NCI-H2081 treated with DMSO at 0.1 percent for 48 hours (cell line): ENCODE measurements at regions not wholly inside any gene's neighbourhood (a gene's known extent, or its start where the extent isn't known, plus 50 kb on each side); places are given as distances from the start of the nearest gene placed in this dataset.

Experiments used
- DNase-seq: peaks from one replicate; lab custom pipeline; 2025; lab: John Stamatoyannopoulos, UW

DNA sequence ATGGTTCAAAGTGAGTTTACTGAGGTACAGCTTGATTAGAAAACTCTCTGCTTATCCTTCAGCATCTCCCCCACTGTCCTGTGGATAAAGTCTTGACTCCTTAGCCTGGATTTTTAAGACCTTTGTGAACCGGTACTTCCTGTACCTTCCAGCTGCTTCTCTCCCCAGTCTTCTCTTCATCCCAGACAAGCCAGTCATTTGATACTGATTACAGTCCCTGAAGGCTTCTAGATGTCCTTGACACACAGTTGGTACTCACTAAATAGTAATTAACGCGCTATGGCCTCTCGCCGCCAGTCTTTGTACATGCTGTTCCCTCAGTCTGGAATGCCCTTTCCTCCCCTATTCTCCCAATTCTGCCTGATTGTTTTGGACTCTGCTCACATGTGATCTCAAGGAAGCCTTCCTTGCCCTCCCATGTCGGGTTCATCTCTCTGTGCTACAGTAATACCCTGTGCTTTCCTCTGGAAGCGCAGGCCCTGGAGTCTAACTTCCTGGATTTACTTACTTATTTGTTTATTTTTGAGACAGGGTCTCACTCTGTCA is 50.6 kb upstream of the PTGR2 start:
- no peak for DNase-seq

DNA sequence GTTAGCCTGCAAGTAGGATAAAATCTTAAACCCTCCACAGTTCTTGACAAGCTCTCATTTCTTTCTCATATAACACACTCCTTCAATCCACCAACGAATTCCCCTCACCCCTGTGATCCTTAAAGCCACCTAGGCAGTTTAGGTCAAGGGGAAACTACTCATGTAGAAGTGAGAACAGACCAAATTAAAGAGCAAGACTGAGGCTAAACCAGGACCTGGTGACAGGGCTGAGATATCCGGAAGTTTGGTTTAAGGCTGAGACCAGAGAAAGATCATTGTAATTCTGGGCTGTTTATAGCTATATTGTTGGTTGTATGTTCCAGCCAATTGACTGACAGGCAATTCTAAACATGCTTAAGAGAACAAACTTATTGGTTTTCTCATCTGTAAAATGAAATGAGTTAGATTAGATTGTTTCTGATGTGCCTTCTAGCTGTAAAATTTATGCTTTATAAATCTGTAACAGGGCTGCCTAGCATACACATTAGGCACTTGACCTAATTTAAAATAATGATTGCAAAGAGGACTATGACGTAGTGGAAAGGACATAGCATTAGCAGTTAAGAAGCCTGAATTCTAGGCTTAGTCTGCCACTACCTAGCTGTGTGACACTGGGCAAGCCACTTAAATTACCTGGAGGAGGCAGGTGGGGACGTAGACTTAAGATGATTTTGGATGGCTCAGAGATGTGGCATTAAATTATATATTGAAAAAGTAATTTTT is 53.9 kb upstream of the PTGR2 start:
- DNase-seq = no peak

DNA sequence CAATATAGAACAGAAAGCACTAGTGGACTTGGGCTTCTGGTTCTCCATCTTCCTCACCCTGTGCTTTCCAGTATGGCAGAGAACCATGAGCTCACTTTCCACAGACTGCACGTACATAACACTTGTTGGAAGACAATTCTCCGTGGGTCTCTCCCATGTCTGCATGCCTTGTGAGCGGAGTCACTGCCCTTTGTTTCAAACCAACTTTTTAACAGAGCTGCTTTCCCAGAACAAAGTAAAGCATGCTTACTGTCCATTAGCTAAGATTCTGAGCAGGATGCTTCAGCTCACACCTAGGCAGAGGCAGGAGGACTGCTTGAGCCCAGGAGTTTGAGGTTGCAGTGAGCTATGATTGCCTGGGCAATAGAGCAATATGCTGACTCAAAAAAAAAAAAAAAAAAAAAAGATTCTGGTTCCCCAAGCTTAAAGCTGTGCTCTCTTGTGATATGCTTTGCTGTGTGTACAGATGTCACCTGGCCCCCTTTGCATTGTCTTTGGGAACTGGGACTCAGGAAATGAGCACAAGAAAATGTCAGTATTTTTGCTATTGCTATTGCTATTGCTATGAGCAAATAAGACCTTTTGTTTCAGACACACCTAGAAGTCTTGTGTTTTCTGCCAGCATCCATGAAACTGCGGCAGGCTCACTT is 54.6 kb upstream of the PTGR2 start:
- no peak for DNase-seq

DNA sequence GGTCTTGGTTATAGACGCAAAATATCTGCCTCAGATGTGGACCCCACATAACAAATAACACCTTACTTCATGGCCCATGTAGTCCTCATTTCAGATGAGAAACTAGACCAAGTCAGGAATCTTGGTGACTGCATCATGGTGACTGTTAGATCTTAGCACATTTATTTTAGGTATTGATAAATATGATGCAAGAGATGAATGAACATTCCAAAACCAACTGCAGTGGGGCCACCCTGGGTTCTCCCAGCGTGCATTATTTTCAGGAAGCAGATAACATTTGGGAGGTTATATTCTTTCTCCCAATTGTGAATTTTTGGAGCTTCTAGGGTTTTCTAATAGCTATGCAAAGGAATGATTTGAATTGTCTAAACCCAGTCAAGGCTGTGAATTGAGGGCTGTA is 55.2 kb upstream of the PTGR2 start:
- DNase-seq = no peak

DNA sequence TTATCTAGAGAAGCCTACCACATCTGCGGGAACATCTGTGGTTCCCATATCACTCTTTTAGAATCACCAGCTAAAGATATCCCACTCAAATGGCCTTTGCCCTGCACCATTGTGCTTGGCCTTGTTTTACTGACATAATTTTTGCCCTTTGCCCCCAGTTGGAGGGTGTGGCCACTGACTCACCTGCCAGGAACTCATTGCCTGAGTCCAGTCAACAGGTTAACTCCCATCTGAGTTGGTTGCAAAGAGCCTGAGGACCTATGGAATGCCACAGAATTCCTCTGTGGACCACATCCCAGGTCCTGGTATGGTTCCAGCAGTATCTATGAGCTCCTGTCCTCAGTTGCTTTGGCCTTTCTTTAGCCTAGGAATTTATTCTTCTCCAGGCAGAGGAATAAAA is 55.7 kb upstream of the PTGR2 start:
- DNase-seq = no peak

DNA sequence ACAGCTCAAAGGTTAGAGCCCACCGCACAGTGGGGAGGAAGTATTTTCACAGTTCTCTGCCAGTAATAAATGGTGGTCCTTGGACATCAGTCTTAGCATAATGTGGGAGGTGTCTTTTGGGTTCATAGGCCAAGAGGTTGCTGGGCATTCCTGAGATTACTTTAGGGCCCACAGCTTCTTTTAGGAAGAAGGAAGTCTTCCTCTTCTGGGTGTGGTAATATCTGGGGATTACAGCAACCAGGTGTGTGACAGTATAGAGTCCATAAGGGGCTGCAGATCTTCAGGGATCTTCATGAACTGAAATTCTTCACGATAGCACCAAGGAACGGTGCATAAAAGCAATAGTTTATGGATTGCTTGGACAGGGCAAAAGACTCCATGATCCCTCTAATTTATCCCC is 56.2 kb upstream of the PTGR2 start:
- DNase-seq = no peak

DNA sequence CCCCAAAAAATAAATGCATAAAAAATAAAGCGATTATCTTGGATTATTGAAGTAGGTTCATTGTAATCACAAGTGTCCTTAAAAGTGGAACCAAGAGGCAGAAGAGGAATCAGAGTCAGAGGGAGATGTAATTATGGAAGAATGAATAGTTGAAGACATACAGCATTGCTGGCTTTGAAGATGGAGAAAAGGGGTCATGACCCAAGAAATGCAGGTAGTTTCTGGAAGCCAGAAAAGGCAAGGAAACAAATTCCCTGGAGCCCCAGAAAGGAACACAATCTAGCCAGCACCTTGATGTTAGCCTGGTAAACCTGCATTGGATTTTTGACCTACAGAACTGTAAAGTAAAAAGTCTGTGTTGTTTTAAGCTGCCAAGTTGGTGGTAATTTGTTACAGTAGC is 57.5 kb upstream of the PTGR2 start:
- no peak for DNase-seq

DNA sequence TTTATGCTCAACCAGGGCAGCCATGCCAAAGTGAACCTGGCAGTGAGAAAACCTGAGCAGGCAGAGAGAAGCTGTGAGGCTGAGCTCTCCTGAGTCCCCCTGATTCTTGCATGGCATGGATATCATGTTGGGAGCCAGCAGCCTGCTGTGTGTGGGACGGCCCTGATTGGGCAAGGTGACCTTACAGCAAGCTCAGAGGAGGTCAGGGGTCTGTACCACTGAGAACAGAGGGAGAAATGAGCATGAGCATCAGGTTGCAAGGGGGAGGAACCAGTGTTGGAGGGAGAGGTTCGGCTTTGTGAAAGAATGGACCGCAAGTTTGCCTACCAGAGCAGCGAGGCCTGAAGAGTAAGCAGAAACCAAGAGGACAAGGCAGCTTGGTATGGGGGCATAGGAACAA is 59.1 kb upstream of the PTGR2 start:
- no peak for DNase-seq

DNA sequence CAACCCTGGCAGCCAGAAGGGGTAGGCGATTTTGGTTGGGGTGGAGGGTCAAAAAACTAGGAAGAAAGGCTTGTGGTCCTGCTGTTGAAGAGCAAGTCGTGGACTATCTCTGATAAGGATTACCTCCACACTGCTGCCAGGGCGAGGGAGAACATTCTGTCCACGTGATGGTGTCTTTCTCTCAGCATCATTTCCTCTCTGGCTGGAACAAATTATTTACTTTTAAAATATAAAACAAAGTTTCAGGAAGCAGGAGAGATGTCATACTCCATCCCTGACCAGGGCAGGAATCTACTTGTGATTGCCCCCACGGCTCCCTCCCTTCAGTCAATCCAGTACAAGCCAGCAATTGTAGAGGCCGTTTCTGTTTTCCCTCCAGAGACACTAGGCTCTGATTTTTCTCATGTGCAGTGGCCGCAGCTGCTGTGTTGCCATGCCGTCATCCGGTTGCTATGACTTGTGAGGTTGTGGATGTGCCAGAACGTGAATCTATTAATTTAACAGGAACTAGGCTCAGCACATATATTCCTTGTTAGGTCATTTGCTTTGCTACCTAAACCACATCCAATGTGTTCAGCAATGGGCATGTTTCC is 61.5 kb upstream of the PTGR2 start:
- no peak for DNase-seq

DNA sequence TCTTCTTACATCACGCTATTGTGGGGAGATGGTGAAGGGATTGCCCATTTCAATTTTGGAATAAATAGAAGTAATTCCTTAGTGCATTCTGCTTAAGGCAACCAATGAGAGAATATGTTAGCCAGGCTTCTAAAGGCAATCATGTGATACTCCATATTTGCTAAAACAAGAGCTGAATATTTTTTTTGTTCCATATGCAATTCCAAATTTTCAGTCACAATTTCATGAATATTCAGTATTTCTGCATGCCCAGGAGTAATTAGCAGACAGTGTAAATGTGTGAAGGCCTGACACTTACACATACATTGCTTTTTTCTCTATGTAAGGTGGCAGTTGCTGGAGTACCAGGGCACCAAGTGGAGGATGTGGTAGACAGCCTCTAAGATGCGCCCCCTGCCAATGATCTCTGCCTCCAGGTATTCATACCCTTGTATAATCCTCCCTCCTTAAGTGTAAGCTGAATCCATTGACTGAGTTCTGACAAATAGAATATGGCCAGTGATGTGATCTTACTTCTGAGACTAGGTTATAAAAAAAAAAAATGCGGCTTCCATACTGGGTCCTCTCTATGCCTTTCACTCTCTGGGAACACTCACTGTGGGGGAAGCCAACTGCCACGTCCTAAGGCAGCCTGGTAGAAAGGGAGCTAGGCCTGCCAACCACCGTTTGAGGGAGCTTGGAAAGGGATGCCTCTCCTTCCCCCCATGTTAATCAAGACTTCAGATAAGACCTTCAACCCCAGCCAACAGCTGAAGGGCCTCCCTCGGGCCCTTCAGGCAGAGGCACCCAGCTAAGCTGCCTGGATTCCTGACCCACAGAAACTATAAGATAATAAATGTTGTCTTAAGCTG is 62.7 kb upstream of the PTGR2 start:
- DNase-seq = no peak

DNA sequence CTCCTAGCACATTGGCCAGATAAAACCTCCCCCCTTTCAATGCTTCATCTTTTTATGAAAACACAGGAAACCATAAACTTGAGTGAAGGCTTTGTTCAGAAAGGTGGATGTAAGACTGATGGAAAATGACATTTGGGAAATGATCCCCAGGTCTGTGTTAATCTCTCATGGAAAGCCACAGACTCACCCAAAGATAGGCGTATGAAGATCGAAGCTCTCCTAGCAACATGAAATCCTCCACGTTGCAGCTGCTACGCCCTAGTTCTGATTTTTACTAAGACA is 63.4 kb upstream of the PTGR2 start:
- DNase-seq = no peak

DNA sequence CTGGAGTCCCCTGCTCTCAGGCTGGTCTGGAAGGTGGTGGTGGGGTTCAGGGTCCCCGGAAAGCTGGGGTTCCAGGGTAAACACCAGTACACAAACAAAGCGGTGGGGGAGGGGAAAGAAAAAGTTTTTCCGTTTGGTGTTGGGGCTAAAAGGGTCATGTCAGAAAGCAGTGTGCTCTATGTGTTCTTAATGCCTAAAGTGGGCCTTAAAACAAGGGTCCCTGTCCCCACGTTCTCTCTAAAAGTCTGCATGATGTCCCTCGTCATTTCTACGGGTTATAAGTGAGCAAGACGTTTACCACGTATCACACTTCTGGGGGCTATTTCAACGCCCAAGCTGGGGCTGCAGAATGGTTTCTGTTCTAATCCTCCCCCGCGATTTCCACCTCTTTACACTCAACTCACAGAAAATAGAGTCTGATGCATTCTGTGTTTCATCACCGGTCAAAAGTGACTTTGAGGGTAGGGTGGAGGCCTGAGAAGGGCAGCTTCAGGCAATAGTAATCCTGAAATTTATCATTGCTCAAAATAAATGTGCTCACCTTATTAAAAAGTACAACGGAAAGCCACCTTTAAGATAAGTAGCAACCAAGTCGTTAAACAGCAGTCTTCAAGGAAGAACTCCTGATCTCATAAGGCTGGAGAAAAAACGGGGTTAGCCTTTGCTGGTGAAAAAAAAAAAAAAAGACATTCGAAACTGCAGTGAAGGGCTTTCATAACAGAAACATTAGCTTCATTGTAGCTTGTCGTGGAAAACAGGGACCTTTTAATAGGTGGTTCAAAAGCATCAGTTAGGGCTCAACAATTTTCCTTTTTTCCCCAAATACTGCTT is 63.9 kb upstream of the PTGR2 start:
- DNase-seq = no peak

DNA sequence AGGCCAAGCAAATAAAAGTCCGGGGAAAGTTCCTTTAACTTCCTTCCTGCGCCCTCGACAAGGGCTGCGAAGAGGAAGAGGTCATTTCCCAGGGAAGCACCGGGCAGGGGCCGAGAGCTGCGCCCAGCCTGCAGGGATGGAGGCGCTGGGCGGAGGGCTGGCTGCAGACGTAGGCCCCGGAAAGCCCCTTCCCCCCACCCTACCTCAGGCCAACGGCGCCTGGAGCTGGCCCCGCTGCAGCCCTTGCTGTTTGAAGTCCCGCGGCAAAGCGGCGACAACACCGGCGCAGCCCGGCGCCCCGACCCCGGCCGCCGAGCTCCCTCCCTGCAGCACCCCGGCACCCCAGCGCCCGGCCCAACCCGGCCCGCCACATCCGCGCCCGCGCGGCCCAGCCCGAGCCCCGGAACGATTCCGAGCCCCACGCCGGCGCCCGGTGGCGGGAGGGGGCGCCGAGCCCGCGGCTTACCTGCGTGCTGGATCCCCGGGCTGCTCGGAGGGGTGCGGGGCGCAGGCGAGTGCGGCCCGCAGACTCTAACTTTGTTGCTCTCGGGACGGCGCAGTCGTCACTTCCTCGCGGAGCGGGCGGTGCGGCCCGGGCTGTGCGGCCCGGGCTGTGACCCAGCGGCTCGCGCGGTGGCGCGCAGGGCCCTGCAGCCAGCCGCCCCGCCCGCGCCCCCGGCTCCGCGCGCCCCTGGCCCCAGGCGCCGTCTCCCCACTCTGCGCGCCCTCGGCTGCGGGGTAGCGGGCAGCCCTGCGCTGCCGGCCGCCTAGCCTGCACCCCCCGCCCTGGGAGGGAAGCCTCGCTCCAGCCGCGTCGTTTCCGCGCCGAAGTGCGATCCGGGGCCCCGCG is 64.8 kb upstream of the PTGR2 start:
- no peak for DNase-seq

DNA sequence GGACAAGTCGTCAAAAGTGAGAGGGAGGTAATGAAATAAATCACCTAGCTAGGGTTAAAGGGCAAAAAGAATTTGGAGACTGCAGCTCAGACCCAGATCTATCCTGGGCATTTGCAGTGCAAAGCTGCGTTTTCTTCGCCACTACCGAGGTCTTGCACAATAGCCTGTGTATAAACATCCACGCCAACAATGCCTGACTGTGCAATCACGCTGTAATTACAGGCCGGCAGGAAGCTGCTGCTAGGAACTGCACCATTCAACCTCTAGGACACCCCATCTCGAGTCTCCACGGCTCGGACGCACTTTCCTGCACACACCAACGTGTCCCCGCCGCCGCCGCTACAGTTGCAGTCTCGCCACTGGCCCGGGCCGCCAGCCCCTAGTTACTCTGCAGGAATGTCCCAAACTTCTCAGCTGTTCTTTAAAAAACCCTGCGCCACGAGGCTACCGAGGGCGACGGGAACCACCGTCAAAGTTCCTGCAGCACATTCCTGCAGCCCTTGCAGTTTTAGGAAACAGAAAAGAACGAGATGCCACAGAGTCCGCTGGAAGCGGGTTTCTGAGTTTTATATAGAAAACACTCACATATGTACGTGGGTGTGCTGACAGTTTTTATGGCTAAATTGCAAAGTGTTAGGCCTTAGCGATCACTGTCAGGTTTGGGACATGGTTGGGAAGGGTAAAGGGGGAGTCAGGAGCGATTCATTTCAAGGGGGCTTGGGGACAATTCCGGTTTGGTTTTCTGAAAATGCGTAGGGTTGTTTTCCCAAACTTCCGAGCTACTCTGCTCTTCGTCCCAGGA is 65.6 kb upstream of the PTGR2 start:
- DNase-seq = no peak

DNA sequence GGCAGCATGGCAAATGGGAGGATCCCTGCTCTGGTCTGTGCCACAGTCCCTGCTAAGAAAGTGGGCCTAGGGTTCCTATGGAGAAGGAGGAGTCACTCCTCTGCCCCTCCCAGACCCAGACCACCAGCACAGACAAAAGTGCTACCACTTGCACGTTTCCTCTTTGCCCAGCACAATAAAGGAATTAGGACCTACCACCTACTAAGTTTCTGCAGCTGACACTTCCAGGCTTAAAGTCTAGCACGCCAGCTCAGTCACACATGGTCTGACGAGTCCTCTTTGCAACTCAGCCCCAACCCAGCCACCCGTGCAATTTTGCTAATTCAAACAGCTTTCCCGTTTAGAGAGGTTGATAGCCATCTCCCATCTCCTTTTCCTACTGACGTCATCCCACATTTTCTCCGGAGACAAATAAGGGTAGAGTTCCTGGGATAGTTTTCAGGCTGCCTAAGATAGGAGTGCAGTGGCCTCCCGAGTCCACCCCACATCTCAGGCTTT is 66.2 kb upstream of the PTGR2 start:
- no peak for DNase-seq

DNA sequence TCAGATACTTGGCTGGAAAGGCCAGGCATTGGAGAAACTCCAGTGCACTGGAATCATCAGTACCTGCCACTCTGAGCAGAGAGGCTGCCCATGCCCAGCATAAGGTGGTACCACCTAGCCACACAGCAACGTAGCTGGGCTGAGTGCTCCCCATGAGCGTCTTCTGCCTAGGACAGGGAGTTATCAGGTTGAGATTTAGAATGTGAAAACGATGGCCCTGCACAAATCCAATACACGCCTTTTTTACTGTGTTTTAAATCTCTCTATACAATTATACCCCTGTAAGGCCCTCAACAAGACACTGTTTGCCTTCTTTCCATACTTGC is 66.7 kb upstream of the PTGR2 start:
- no peak for DNase-seq

DNA sequence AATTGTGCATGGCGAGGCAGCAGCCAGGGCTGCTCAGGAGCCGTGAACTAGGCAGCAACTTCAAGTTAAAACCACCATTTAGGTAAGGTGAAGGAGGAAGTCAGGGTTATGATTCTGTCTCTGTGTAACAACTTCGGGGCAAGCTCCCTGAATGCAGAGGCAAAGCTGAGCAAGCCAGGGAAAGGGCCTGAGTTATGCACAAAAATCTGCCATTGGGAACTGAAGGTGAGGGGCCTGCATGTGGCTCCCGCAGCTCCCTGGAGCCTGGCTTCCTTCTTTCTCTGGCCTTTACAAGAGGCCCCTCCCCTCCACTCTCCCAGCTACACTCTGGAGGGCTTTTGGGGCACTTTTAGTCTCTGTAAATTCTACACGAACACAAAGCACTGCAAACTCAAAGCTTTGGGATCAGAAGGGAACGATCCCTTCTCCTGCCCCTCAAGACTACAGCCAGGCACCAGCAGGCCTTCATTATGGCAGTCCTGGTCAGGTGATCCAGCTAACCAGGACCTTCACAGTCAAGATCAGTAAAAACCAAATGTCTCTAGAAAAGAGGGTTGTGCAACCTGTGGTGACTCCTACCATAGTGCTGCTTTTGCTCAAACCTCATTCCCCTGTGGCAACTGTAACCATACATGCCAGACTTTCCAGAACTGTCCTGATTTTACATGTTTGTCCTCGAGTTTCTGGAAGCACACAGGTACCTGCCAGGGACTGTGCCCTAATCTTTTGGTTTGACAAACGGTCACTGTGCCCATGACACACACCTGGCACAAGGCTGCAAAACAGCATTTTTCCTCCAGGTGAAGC is 67.2 kb upstream of the PTGR2 start:
- DNase-seq = no peak

DNA sequence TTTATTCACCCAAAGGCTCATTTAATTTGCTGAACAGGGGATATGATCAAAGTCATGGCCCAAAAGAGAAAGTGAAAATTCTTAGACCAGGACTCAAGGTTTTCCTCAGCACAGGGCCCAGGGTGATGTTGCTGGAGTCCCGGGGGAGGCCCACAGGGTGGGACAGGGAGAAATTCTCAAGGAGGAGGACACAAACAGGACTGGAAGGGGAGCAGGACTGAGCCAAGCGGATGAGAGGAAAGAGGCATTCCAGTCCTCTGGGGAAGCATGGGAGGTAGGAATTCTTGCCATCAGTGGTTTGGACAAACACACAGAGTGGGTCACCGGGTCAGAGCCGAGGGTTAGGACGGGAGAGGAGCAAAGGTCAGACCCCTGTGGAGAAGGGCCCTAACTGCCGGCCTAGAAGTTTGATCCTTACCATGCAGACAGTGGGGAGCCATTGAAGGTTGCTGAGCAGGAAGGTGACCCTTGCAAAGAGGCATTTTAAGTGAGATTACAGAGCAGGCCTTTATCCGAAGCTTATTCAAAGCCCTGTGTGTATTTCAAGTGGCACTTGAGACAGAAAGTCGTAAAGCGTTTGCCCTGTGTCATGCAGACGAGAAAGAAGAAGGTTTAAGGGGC is 68.4 kb upstream of the PTGR2 start:
- no peak for DNase-seq

DNA sequence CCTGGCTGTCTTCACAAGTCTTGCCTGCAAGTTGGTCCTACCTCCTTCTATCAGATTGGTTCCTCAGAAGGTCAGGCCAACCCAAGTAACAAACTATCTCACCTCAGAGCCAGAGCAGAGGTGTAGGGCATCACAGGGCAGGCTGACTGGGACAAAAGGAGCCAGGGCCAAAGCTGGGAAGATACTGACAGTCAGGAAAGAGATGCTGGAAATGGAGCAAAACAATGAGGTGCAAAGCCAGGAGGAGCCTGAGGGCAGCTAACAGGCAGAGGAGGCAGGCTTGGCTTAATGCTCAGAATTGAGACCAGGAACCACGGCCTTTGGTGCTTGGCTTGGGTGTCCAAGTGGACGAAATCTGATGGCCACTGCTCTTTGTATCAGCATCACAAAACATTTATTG is 68.4 kb upstream of the PNMA1 start:
- no peak for DNase-seq
